B cell (primary cell): ENCODE measurements at regions not wholly inside any gene's neighbourhood (a gene's known extent, or its start where the extent isn't known, plus 50 kb on each side); places are given as distances from the start of the nearest gene placed in this dataset.

Experiments used
- ATAC-seq: fragments of 200-7000 bp; cut with Tn5 transposase; one replicate; pipeline ENCODE4 v1.10.0; 2021; ENCODE audit warnings: low read depth, mild to moderate bottlenecking, moderate number of reproducible peaks, moderate library complexity
- CTCF ChIA-PET: fragments of 350-600 bp; sonication (Branson Sonifier 250); formaldehyde crosslinking; loops from one replicate; lab custom pipeline; 2021; ENCODE audit warnings: antibody characterized with exemption, inconsistent platforms; lab: Charles Lee
- POLR2A ChIA-PET: fragments of 350-600 bp; sonication (Branson Sonifier 250); formaldehyde crosslinking; loops from one replicate; lab custom pipeline; 2021; ENCODE audit warnings: antibody characterized with exemption; lab: Charles Lee
- DNase-seq: peaks from one replicate; pipeline ENCODE4 v3.0.0; 2013
- H2AFZ ChIP-seq: 2 replicates; pipeline ENCODE4 v1.6.1; 2012; ENCODE audit warnings: mild to moderate bottlenecking, low read depth, low read length; ENCODE audit not compliant: insufficient read depth, poor library complexity, severe bottlenecking
- H3K27ac ChIP-seq, 2 donors: 1 replicate in 1 of 2; 2 replicates in 1 of 2; pipeline ENCODE4 v1.5.1; 2012 to 2013; ENCODE audit warnings: low read length in 2 of 2, mild to moderate bottlenecking in 2 of 2, moderate library complexity in 1 of 2
- H3K27me3 ChIP-seq, 4 experiments: fragments of 200-600 bp in 1 of 4; sonication (generic) in 1 of 4; replicated peaks in 1 of 4; 1 replicate in 2 of 4; 2 replicates in 2 of 4; pipeline versions ENCODE4 v1.6.1 to v1.7.0; 2013 to 2016; ENCODE audit warnings: low read length in 3 of 4, mild to moderate bottlenecking in 2 of 4, mixed read lengths in 1 of 4, moderate library complexity in 1 of 4; ENCODE audit not compliant: insufficient read depth in 4 of 4, control insufficient read depth in 3 of 4; ENCODE audit errors: control extremely low read depth in 1 of 4
- H3K36me3 ChIP-seq, 2 experiments: replicated peaks in 1 of 2; 1 replicate in 1 of 2; 2 replicates in 1 of 2; pipeline versions ENCODE4 v1.6.1 to v1.7.1; 2013; ENCODE audit warnings: low read length in 1 of 2; ENCODE audit not compliant: insufficient read depth in 2 of 2, control insufficient read depth in 1 of 2; ENCODE audit errors: control extremely low read depth in 1 of 2, extremely low read depth in 1 of 2
- H3K4me1 ChIP-seq, 2 donors: fragments of 200-600 bp in 1 of 2; sonication (generic) in 1 of 2; 1 replicate in 1 of 2; 2 replicates in 1 of 2; pipeline versions ENCODE4 v1.5.1 to v1.6.1; 2013 to 2017; ENCODE audit warnings: low read length in 2 of 2; ENCODE audit not compliant: control insufficient read depth in 2 of 2, insufficient read depth in 2 of 2
- H3K4me2 ChIP-seq: replicated peaks from 2 replicates; pipeline ENCODE3; 2012; ENCODE audit warnings: mild to moderate bottlenecking, low read depth, low read length; ENCODE audit not compliant: poor library complexity, severe bottlenecking
- H3K4me3 ChIP-seq, 5 experiments: fragments of 200-600 bp in 1 of 5; sonication (generic) in 1 of 5; 1 replicate in 3 of 5; 2 replicates in 2 of 5; pipeline versions ENCODE4 v1.5.1 to v1.7.0; 2011 to 2016; ENCODE audit warnings: low read length in 4 of 5, mild to moderate bottlenecking in 4 of 5, low read depth in 2 of 5, control low read depth in 1 of 5, moderate library complexity in 1 of 5; ENCODE audit not compliant: insufficient read depth in 1 of 5; ENCODE audit errors: control extremely low read depth in 1 of 5, extremely low read depth in 1 of 5
- H3K79me2 ChIP-seq: fragments of 200-600 bp; sonication (generic); one replicate; pipeline ENCODE4 v1.6.0; 2016; ENCODE audit warnings: low read length; ENCODE audit not compliant: control insufficient read depth, insufficient read depth
- H3K9ac ChIP-seq: fragments of 200-600 bp; sonication (generic); 2 replicates; pipeline ENCODE4 v1.6.1; 2017; ENCODE audit warnings: mild to moderate bottlenecking, low read length, moderate library complexity
- H3K9me3 ChIP-seq, 3 donors: one replicate each; pipeline versions ENCODE4 v1.6.1 to v1.7.1; 2013; ENCODE audit warnings: low read length in 2 of 3; ENCODE audit not compliant: control insufficient read depth in 2 of 3, insufficient read depth in 1 of 3; ENCODE audit errors: control extremely low read depth in 1 of 3
- H4K20me1 ChIP-seq: 2 replicates; pipeline ENCODE4 v1.6.0; 2012; ENCODE audit warnings: mild to moderate bottlenecking, low read length; ENCODE audit not compliant: insufficient read depth, control insufficient read depth, poor library complexity, severe bottlenecking
- H3K27ac Mint-ChIP-seq: one replicate; pipeline ENCODE4 v1.8.0; 2021; ENCODE audit warnings: mixed read lengths
- H3K27me3 Mint-ChIP-seq: one replicate; pipeline ENCODE4 v1.8.0; 2021; ENCODE audit warnings: mixed read lengths
- H3K4me1 Mint-ChIP-seq: one replicate; pipeline ENCODE4 v1.8.0; 2021; ENCODE audit warnings: mixed read lengths
- H3K4me3 Mint-ChIP-seq: one replicate; pipeline ENCODE4 v1.8.0; 2021; ENCODE audit warnings: mixed read lengths
- H3K9me3 Mint-ChIP-seq: one replicate; pipeline ENCODE4 v1.8.0; 2022; ENCODE audit warnings: mixed read lengths; ENCODE audit not compliant: insufficient read depth
- EZH2 ChIP-seq: IDR thresholded peaks from 2 replicates; pipeline ENCODE4 v1.6.1; 2012; ENCODE audit warnings: borderline replicate concordance, low read depth, mild to moderate bottlenecking, moderate library complexity, low read length; ENCODE audit not compliant: insufficient read depth, poor library complexity, severe bottlenecking
- WGBS: methylation state at CpG from one replicate; pipeline ENCODE4 v1.1.5; 2013; ENCODE audit warnings: missing lambda C conversion rate; ENCODE audit not compliant: insufficient coverage; 5-methylcytosine and 5-hydroxymethylcytosine counted together
- intact Hi-C: fragments of 100-400 bp; cut with micrococcal nuclease; formaldehyde crosslinking; loops from one replicate; pipeline ENCODE4 v1.10.0; 2022
- TF ChIP-seq, protein P1 (sequence below): fragments of 200-600 bp; IDR thresholded peaks from one replicate; pipeline ENCODE4 v1.8.0; 2022; ENCODE audit warnings: antibody characterized with exemption, mild to moderate bottlenecking

DNA sequence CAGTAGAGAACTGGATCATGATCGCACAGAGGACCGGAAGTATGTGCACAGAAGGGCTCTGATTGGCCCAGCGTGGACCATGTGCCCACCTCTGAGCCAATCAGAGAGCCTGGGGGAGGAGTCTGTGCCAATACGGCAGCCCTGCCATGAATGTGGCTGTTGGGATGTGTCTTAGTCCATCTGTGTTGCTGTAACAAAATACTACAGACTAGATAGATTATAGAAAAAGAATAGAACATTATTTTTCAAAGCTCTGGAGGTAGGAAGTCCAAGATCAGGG is 132.0 kb downstream of the NDUFA10 start:
- Histone ChIP-seq H3K4me3 (no peak overlapping the region), H3K36me3 (no peaks in the 10 kb centered on the region), H3K9ac (no peak overlapping the region), H2AFZ (no peak overlapping the region), H3K79me2 (no peaks in the 10 kb centered on the region), H3K9me3 (peaks cover 0 to 7% (median 0%) of the 10 kb centered on the region in 3 donors), H3K27me3 (peaks cover 0 to 4% (median 1%) of the 10 kb centered on the region in 4 experiments), H3K4me2 (no peak overlapping the region), H3K27ac (no peak overlapping the region), H3K4me1 (peaks cover 4 to 11% of the 10 kb centered on the region in 2 donors), H4K20me1 (no peaks in the 10 kb centered on the region)
- Mint-ChIP-seq H3K27me3 (peaks cover 28% of the 10 kb centered on the region), H3K4me3 (no peak overlapping the region), H3K9me3 (no peaks in the 10 kb centered on the region), H3K27ac (no peak overlapping the region), H3K4me1 (no peaks in the 10 kb centered on the region)
- POLR2A ChIA-PET = no interaction called here
- no peak for TF ChIP-seq EZH2
- TF ChIP-seq, protein P1, sequence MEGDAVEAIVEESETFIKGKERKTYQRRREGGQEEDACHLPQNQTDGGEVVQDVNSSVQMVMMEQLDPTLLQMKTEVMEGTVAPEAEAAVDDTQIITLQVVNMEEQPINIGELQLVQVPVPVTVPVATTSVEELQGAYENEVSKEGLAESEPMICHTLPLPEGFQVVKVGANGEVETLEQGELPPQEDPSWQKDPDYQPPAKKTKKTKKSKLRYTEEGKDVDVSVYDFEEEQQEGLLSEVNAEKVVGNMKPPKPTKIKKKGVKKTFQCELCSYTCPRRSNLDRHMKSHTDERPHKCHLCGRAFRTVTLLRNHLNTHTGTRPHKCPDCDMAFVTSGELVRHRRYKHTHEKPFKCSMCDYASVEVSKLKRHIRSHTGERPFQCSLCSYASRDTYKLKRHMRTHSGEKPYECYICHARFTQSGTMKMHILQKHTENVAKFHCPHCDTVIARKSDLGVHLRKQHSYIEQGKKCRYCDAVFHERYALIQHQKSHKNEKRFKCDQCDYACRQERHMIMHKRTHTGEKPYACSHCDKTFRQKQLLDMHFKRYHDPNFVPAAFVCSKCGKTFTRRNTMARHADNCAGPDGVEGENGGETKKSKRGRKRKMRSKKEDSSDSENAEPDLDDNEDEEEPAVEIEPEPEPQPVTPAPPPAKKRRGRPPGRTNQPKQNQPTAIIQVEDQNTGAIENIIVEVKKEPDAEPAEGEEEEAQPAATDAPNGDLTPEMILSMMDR = no peak
- 56% methylated on average over 3 of the region's 4 CpGs for WGBS
- ATAC-seq (no peak), DNase-seq (no peak)
- CTCF ChIA-PET = no interaction called here
- intact Hi-C loops = no loop called here

DNA sequence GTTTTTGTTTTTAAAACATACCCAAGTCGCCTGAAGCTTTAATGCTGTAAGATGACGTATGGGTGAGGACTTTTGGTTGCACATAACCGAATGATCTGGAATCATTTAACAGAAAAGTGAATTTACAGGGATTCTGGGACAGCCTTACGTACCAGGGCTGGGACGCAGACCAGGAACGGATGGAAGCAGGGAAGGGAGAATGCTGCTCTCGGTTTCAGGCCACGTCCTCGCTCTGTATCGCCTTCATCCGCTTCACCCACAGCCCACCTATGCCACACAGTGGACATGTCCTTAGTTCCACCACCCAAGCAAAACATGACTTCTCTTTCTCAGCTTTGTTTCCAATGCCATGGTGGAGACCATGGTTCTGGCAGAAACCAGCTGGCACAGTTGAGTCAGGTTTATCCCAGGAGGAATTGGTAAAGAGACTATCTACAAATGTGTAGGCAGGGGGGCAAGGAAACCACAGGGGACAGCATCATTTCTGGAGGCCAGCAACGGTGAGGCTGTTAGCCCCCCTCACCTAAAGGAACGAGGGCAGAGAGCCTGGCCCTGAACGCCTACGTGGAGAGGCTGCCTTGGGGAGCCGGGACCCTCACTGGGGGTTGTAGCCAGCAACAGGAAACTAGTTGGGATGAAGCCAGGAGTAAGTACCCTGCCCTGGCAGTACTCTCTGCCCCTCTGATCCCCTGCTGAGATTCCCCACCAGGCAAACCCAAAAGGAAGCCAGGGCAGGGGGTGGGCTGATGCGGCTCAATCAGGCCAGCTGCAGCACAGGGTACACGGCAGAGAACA is 132.5 kb downstream of the NDUFA10 start:
- Histone ChIP-seq H4K20me1 (no peaks in the 10 kb centered on the region), H3K4me3 (no peak overlapping the region), H3K36me3 (no peaks in the 10 kb centered on the region), H3K27me3 (peaks cover 0 to 4% (median 0%) of the 10 kb centered on the region in 4 experiments), H2AFZ (no peak overlapping the region), H3K9me3 (peaks cover 0 to 5% (median 0%) of the 10 kb centered on the region in 3 donors), H3K79me2 (no peaks in the 10 kb centered on the region), H3K4me2 (no peak overlapping the region), H3K27ac (no peak overlapping the region), H3K9ac (no peak overlapping the region), H3K4me1 (peaks cover 4 to 11% of the 10 kb centered on the region in 2 donors)
- Mint-ChIP-seq H3K27ac (no peak overlapping the region), H3K9me3 (no peaks in the 10 kb centered on the region), H3K27me3 (peaks cover 28% of the 10 kb centered on the region), H3K4me3 (no peak overlapping the region), H3K4me1 (no peaks in the 10 kb centered on the region)
- no peak for TF ChIP-seq EZH2
- TF ChIP-seq, protein P1 = no peak
- POLR2A ChIA-PET = no interaction called here
- intact Hi-C loops = no loop called here
- CTCF ChIA-PET = no interaction called here
- ATAC-seq (no peak), DNase-seq (no peak)
- 92% methylated on average over 15 of the region's 18 CpGs for WGBS
